Stimulated activated memory B cell treated with anti-CD40 and anti-IgM and Interleukin-4, amounts not matched to agents 10 μg/mL and 1 μg/mL and 100 μg/mL, for 72 hours (primary cell): ENCODE measurements at regions not wholly inside any gene's neighbourhood (a gene's known extent, or its start where the extent isn't known, plus 50 kb on each side); places are given as distances from the start of the nearest gene placed in this dataset.

Source experiments
- ATAC-seq: fragments of 150-1000 bp; cut with Tn5 transposase; 2 replicates; pipeline ENCODE4 v1.10.0; 2021
- H3K27ac Mint-ChIP-seq: one replicate; pipeline ENCODE4 v1.8.0; 2022; ENCODE audit warnings: mild to moderate bottlenecking, mixed read lengths
- H3K27me3 Mint-ChIP-seq: one replicate; pipeline ENCODE4 v1.8.0; 2022; ENCODE audit warnings: mixed read lengths
- H3K36me3 Mint-ChIP-seq: one replicate; pipeline ENCODE4 v1.8.0; 2022; ENCODE audit warnings: mixed read lengths
- H3K4me1 Mint-ChIP-seq: one replicate; pipeline ENCODE4 v1.8.0; 2022; ENCODE audit warnings: mixed read lengths
- H3K4me3 Mint-ChIP-seq: one replicate; pipeline ENCODE4 v1.8.0; 2022; ENCODE audit warnings: mild to moderate bottlenecking, moderate library complexity, mixed read lengths
- H3K9me3 Mint-ChIP-seq: one replicate; pipeline ENCODE4 v1.8.0; 2022; ENCODE audit warnings: mixed read lengths

GRCh38 chr3:31431321-31431720, 101.4 kb upstream of the STT3B start:
- Mint-ChIP-seq H3K27me3 (peaks cover 32% of the 10 kb centered on the region), H3K4me3 (no peak overlapping the region), H3K9me3 (peaks cover 5% of the 10 kb centered on the region), H3K4me1 (no peaks in the 10 kb centered on the region), H3K27ac (no peak overlapping the region), H3K36me3 (peaks cover 6% of the 10 kb centered on the region)
- ATAC-seq = no peak

- H3K27ac Mint-ChIP-seq = no peak overlapping the region
Measured at GRCh38 chr3:31432897-31433678, 99.6 kb upstream of the STT3B start.

GRCh38 chr3:31433679-31433992, 99.1 kb upstream of the STT3B start:
- Mint-ChIP-seq H3K27ac (no peak overlapping the region), H3K36me3 (peaks cover 19% of the 10 kb centered on the region), H3K9me3 (peaks cover 20% of the 10 kb centered on the region), H3K4me3 (no peak overlapping the region), H3K4me1 (no peaks in the 10 kb centered on the region), H3K27me3 (peaks cover 22% of the 10 kb centered on the region)
- no peak for ATAC-seq

More at GRCh38 chr3:31432897-31433678, 99.6 kb upstream of the STT3B start:
- Mint-ChIP-seq H3K4me1 (no peaks in the 10 kb centered on the region), H3K27me3 (peaks cover 27% of the 10 kb centered on the region), H3K9me3 (peaks cover 20% of the 10 kb centered on the region), H3K4me3 (no peak overlapping the region), H3K36me3 (peaks cover 19% of the 10 kb centered on the region)
- no peak for ATAC-seq

GRCh38 chr3:31434819-31435218, 97.9 kb upstream of the STT3B start:
- Mint-ChIP-seq H3K9me3 (peaks cover 15% of the 10 kb centered on the region), H3K36me3 (peaks cover 12% of the 10 kb centered on the region), H3K27ac (no peak overlapping the region), H3K4me1 (no peaks in the 10 kb centered on the region), H3K4me3 (no peak overlapping the region), H3K27me3 (peaks cover 13% of the 10 kb centered on the region)
- ATAC-seq = no peak

GRCh38 chr3:31436830-31437229, 95.9 kb upstream of the STT3B start:
- Mint-ChIP-seq H3K4me1 (peaks cover 8% of the 10 kb centered on the region), H3K4me3 (no peak overlapping the region), H3K36me3 (peaks cover 12% of the 10 kb centered on the region), H3K27me3 (peaks cover 13% of the 10 kb centered on the region), H3K27ac (no peak overlapping the region), H3K9me3 (peaks cover 15% of the 10 kb centered on the region)
- ATAC-seq = no peak

GRCh38 chr3:31438742-31439141, 94.0 kb upstream of the STT3B start:
- H3K27ac Mint-ChIP-seq = no peak overlapping the region

GRCh38 chr3:31439890-31440750, 92.6 kb upstream of the STT3B start:
- Mint-ChIP-seq H3K4me3 (no peak overlapping the region), H3K36me3 (peaks cover 12% of the 10 kb centered on the region), H3K4me1 (peaks cover 23% of the 10 kb centered on the region), H3K9me3 (peaks cover 15% of the 10 kb centered on the region), H3K27ac (no peak overlapping the region), H3K27me3 (no peaks in the 10 kb centered on the region)
- ATAC-seq = no peak

More at GRCh38 chr3:31438742-31439141, 94.0 kb upstream of the STT3B start:
- Mint-ChIP-seq H3K36me3 (peaks cover 12% of the 10 kb centered on the region), H3K27me3 (peaks cover 3% of the 10 kb centered on the region), H3K4me1 (peaks cover 21% of the 10 kb centered on the region), H3K4me3 (no peak overlapping the region), H3K9me3 (peaks cover 15% of the 10 kb centered on the region)
- no peak for ATAC-seq

- Mint-ChIP-seq H3K4me3 (no peak overlapping the region), H3K27me3 (no peaks in the 10 kb centered on the region), H3K36me3 (peaks cover 12% of the 10 kb centered on the region), H3K9me3 (peaks cover 15% of the 10 kb centered on the region), H3K4me1 (peaks cover 23% of the 10 kb centered on the region), H3K27ac (no peak overlapping the region)
- ATAC-seq = no peak
Measured at GRCh38 chr3:31440878-31441277, 91.8 kb upstream of the STT3B start.

- H3K27ac Mint-ChIP-seq = no peak overlapping the region
- H3K4me3 Mint-ChIP-seq = no peak overlapping the region
- ATAC-seq = no peak
- no peaks in the 10 kb centered on the region for H3K36me3 Mint-ChIP-seq
- peaks cover under 1% of the 10 kb centered on the region for H3K9me3 Mint-ChIP-seq
- no peaks in the 10 kb centered on the region for H3K27me3 Mint-ChIP-seq
- peaks cover 23% of the 10 kb centered on the region for H3K4me1 Mint-ChIP-seq
Measured at GRCh38 chr3:31442755-31443154, 90.0 kb upstream of the STT3B start.

GRCh38 chr3:31444220-31445142, 88.2 kb upstream of the STT3B start:
- H3K27me3 Mint-ChIP-seq = peaks cover 12% of the 10 kb centered on the region
- no peak overlapping the region for H3K4me3 Mint-ChIP-seq
- H3K4me1 Mint-ChIP-seq = peaks cover 33% of the 10 kb centered on the region
- ATAC-seq = no peak
- H3K36me3 Mint-ChIP-seq = no peaks in the 10 kb centered on the region
- H3K27ac Mint-ChIP-seq = no peak overlapping the region
- peaks cover 4% of the 10 kb centered on the region for H3K9me3 Mint-ChIP-seq

GRCh38 chr3:31445701-31446100, 87.0 kb upstream of the STT3B start:
- H3K4me1 Mint-ChIP-seq = peaks cover 27% of the 10 kb centered on the region
- no peaks in the 10 kb centered on the region for H3K36me3 Mint-ChIP-seq
- H3K9me3 Mint-ChIP-seq = peaks cover 4% of the 10 kb centered on the region
- H3K27me3 Mint-ChIP-seq = peaks cover 12% of the 10 kb centered on the region
- H3K27ac Mint-ChIP-seq = no peak overlapping the region
- ATAC-seq = no peak
- no peak overlapping the region for H3K4me3 Mint-ChIP-seq

GRCh38 chr3:31448035-31448881, 84.5 kb upstream of the STT3B start:
- Mint-ChIP-seq H3K4me3 (no peak overlapping the region), H3K27ac (no peak overlapping the region), H3K36me3 (no peaks in the 10 kb centered on the region)

GRCh38 chr3:31448882-31449243, 83.9 kb upstream of the STT3B start:
- H3K4me3 Mint-ChIP-seq = no peak overlapping the region
- no peak overlapping the region for H3K27ac Mint-ChIP-seq
- no peak for ATAC-seq
- H3K9me3 Mint-ChIP-seq = peaks cover 4% of the 10 kb centered on the region
- H3K36me3 Mint-ChIP-seq = no peaks in the 10 kb centered on the region
- H3K27me3 Mint-ChIP-seq = peaks cover 25% of the 10 kb centered on the region
- peaks cover 11% of the 10 kb centered on the region for H3K4me1 Mint-ChIP-seq

More at GRCh38 chr3:31448035-31448881, 84.5 kb upstream of the STT3B start:
- Mint-ChIP-seq H3K4me1 (peaks cover 17% of the 10 kb centered on the region), H3K27me3 (peaks cover 20% of the 10 kb centered on the region), H3K9me3 (peaks cover 4% of the 10 kb centered on the region)
- ATAC-seq = no peak

- H3K4me1 Mint-ChIP-seq = peaks cover 10% of the 10 kb centered on the region
- H3K9me3 Mint-ChIP-seq = peaks cover 4% of the 10 kb centered on the region
- no peak overlapping the region for H3K27ac Mint-ChIP-seq
- H3K36me3 Mint-ChIP-seq = no peaks in the 10 kb centered on the region
- ATAC-seq = no peak
- peaks cover 28% of the 10 kb centered on the region for H3K27me3 Mint-ChIP-seq
- H3K4me3 Mint-ChIP-seq = no peak overlapping the region
Measured at GRCh38 chr3:31449318-31449717, 83.4 kb upstream of the STT3B start.
